D341Med (cell line): ENCODE measurements at regions not wholly inside any gene's neighbourhood (a gene's known extent, or its start where the extent isn't known, plus 50 kb on each side); places are given as distances from the start of the nearest gene placed in this dataset.
A peak's percentile ranks its signal among the peaks of the same experiment; 100 is the strongest.
"Not testable (repeated sequence)": the region's sequence is repeated elsewhere in the genome, so short reads cannot be mapped to it uniquely, and the experiment has no call there.

ENCODE experiments used
- DNase-seq: peaks from one replicate; pipeline ENCODE4 v3.0.0; 2012; ENCODE audit warnings: low spot score

DNA sequence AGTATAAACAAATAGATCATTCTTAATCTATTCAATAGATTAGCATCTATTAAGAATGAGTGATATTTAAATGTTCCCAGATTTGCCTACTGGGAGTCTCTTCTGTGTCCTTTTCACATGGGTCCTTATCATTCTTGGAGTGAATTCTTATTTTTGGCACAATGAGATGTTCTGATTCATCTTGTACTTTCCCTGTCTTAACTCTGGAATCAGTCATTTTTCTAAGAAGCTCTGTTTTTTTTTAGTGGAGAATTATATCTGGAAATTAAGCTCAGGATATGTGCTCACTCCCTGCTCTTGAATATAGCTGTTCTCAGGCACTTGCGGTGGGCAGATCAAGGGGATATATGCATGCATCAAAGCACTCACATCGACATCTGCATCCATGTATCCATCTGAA, 625.3 kb upstream of the HS3ST1 start:
- DNase-seq: no peak

DNA sequence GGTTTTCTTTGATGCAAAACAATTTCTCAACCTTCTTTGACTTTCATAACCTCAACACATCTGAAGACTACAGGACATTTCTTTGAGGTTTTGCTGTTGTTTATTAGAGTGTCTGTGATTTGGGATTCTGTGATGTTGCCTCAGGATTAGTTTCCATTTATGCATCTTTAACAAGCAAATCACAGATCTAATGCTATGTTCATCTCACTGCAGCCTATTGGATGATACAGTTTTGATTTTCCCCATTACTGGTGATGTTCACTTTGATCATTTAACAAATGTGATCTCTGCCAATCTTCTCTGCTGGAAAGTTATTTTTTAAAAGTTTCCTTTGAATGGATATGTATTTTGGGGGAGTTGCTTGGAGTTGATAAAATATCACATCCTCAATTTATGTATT, 624.9 kb upstream of the HS3ST1 start:
- DNase-seq: no peak

DNA sequence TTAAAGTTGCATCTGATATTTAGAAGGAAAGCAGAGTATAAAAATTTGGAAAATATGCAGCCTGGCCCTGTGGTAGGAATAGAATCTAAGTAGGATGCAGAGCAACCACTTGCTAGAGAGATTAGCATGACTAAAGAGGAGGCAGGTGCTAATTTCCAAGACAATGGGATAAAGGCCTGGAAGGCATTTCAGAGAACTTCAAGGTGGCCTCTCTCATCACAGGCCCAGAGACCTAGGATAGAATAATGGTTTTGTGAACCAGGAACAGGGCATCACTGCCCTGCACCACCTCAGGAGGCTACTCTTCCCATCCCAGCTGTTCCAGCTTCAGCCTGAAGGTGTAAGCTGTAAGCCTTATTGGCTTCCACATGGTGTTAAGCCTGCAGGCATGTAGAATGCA, 621.7 kb upstream of the HS3ST1 start:
- no peak for DNase-seq

DNA sequence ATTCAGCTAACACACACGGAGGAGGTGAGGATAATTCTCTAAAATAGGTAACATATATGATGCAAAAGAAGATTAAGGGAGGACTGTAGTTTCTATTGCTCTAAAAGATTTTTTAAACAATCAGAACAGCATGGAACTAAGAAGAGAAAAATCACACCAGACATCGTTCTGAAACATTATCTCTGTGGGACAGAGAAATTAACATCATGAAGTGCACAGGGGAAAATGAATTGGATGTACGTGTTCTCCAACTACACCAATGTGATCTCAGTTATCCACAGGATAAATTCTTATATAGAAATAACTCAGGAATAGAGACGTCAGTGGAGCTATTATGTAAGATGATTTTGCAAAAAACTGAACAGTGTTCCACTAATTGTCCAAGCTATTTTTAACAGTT, 614.1 kb upstream of the HS3ST1 start:
- DNase-seq: no peak

DNA sequence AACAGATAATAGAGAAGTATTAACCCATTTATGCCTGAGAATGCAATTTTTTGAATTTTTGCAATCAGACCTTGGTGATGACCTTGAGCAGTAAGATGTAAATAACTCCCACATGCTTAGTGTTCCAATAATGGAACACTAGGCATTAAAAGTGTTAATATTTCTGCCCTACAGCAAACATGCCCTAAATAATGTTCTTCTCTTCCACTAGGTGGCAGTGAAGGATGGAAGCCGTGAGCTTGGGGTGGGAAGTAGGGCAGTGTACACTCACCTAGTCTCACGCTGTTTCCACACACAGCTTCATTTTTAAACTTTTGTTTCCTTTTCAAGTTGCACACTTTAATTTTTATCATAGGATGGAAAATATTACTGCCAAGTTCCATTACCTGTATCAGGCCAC, 613.1 kb upstream of the HS3ST1 start:
- peak; percentile 52 for DNase-seq

DNA sequence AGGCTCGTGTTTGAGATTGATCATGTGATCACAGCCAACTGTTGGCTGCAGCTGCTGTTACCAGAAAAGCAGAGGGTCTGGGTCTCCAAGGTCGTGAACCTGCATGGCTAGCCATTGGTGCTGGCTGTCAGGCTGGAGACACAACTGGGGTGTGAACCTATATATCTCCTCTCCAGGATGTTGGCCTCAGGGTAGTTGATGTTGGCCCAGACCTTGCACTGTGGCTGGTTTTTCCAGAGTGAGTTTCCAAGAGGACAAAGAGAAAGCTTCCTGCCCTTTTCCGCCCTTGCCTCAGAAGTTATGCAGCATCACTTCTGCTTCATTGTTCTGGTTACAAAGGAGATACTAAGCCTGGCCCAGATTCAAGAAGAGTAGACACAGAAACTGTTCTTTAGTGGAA, 607.8 kb upstream of the HS3ST1 start:
- DNase-seq: no peak

DNA sequence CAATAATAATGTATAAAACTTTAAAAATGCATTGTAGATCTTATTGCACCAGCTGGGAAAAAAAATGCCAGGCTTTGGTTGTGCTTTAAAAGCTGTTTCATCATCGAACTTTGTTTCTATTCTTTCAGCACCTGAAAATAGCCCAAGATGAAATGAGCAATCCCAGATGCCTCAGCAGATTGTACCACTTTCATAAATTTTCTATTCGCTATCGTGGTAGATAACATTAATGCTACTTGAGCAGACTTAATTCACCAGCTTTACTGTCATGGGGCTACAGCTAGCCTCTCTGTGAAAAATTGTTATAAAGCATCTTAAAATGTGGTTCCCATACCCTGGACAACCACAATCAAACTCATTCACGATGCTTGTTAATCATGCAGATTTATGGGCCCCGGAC, 599.6 kb upstream of the HS3ST1 start:
- no peak for DNase-seq

DNA sequence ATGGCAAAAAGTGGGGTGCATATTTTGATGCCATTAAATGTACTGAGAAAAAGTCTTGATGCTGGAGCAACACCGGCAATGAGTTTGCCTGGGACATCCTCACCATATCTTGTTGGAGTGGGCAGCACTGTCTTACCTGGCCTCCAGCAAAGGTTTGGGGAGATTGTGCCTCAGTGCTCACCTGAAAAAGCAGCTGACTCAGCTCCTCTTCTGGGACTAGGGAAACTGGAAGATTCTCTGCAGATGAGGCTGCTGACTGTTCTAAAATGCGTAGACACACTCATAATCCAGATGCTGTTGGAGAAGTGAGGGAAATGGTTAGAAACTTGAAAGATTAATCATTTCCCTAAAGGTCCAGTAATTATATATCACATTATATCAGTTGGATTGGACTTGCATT, 593.7 kb upstream of the HS3ST1 start:
- DNase-seq: no peak

DNA sequence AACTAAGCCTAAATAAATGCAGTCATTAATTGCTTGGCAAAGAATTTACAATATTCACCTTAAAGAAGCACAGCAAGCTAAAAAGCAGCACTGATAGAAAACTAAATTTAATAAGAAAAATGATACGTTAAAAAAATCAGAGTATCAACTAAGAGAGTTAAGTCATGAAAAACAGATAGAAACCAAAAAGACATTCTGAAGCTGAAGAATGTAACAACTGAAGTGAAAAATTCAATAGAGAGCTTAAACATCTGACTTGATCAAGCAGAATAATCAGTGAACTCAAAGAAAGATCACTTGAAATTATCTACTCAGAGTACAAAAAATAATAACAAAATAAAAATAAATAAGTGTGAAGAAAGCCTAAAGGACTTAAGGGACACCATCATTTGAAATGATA, 588.0 kb upstream of the HS3ST1 start:
- no peak for DNase-seq

DNA sequence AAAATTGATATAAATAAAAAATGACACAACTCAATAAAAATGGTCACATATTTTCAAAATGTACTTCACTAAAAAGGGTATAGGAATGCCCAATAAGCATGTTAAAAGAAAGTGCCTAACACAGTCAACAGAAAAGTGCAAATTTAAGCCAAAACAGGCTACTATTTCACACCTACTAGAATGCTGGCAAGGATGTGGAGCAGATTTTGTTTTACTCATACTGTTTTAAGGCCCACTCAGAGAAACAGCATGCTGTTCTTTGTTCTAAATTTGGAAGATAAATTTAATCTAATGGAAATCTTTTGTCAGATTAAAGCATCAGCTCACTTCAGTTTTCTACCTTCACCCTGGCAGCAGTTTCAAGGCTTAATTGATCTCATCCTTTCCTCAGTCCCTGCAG, 576.8 kb upstream of the HS3ST1 start:
- DNase-seq: no peak

DNA sequence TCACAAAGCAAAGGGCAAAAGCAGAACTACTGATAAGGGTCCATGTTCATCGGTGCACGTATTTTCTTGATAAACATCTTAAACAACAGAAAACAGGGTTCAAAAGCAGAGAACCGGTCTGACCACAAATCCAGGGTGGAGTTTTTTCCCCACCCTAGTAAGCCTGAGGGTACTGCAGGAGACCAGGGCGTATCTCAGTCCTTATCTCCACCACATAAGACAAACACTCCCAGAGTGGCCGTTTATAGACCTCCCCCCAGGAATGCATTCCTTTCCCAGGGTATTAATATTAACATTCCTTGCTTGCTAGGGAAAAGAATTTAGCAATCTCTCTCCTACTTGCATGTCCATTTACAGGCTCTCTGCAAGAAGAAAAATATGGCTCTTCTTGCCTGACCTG, 567.9 kb upstream of the HS3ST1 start:
- not testable (repeated sequence) for DNase-seq

DNA sequence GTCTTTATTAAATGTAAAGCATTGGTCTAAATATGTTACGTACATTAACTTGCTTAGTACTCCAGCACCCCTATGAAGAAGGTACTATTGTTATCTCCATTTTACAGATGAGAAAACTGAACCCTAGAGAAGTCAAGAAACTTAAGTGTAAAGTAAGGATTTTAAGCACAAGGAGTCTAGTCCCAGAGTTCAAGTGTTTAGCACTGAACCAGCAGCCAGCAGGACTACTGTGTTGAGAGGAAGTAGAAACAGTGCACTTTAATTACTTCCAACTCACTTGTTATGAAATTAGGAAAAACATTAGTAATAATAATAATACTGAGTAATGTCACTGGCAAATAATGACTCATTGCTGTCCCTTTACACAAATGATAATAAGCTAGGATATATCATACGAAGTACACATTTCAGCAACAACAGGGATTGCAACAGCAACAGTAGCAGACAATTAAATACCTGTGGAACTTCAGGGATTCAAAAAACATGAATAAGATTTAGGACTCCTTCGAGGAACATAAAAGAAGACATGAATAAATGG, 548.1 kb upstream of the HS3ST1 start:
- DNase-seq: no peak

DNA sequence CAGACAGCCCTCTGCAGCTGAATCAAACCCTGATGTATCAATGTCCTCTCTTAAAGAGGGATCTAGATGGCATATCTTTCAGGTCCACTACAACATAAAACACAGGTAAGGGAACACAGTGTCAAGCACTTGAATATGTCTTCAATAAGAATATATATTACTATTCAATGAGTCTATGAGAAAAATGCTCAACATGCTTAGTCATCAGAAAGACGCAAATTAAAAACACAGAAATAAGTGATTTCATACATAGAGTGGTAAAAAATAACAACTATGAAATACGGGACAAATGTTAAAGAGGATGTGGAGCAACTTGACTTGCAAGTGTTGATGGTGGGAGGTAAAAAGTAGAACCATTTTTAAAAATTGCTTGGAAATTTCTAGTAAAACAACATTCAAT, 544.6 kb upstream of the HS3ST1 start:
- no peak for DNase-seq

DNA sequence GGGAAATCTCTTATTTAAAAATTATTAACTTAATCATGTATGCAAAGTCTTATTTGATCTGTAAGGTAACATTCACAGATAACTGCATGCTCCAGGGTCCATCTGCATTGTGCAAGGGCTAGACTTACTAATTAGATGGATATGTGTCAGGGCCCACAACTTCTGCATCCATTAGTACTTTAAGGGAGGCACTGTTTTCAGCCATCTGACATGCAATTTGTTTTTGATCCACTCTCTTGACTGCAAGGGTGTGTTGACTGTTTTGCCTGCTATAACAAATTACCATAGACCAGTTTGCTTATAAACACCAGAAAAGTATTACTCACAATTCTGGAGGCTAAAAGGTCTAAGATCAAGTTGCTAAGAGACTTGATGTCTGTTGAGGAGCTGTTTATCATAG, 542.1 kb upstream of the HS3ST1 start:
- DNase-seq: no peak

DNA sequence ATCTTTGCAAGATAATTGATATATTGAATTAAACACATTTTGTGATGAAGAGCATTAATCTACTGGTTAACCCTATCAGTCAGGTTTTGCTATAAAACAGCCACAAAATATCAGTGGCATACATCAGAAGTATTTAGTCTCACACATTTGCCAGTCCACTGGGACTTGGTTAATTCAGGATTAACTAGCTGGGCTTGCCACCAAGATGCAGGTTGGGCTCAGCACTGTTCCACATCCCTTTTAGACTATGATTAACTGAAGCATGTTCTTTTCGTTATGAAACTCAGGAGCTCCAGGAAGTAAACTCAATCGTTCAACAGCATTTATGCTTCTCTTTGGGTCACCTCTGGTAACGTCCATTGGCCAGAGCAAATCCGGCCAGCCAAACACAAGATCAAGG, 538.1 kb upstream of the HS3ST1 start:
- DNase-seq: peak; percentile 65

DNA sequence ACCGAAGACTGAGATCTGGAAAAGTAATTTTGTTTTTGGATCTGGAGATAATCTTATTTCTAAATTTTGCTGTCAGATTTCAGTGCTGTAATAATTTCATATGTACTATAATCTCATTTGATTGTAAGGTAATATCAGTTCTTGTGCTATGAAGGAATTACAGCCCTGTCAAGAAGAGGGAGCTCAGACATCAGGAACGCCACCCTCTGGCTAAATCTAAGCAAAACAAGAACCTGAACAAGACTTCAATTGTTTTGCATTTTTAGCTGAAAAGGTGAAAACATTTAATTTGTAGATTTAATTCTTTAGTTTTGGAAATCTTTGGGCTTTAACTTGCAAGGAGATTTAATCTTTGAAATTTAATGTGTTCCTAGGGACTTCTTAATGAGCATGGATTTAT, 525.4 kb upstream of the HS3ST1 start:
- peak; percentile 57 for DNase-seq

DNA sequence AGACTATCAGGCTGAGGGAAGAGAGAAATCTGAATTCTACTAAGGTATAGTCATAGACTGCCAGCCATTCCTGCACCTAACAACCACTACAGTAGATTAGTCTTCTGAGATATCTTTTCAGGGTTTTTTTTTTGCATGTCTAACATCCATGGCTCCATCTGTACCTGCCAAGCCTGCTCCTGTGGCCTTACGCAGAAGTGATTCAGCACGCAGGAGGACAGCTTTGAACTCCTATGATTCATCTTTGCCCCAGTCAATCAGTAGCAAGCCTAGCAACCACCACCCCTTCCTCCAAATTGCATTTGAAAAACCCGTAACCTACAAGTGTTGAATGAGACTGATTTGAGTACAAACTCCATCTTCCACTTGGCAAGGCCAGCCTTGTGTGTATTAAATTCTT, 520.7 kb upstream of the HS3ST1 start:
- DNase-seq: no peak

DNA sequence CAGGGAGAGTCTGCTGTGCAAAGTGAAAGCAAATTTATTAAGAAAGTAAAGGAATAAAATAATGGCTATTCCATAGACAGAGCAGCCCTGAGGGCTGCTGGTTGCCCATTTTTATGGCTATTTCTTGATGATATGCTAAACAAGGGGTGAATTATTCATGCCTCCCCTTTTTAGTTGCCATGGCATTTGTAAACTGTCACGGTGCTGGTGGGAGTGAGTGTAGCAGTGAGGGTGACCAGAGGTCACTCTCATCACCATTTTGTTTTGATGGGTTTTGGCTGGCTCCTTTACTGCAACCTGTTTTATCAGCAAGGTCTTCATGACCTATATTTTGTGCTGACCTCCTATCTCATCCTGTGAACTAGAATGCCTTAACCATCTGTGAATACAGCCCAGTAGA, 518.9 kb upstream of the HS3ST1 start:
- DNase-seq: not testable (repeated sequence)

DNA sequence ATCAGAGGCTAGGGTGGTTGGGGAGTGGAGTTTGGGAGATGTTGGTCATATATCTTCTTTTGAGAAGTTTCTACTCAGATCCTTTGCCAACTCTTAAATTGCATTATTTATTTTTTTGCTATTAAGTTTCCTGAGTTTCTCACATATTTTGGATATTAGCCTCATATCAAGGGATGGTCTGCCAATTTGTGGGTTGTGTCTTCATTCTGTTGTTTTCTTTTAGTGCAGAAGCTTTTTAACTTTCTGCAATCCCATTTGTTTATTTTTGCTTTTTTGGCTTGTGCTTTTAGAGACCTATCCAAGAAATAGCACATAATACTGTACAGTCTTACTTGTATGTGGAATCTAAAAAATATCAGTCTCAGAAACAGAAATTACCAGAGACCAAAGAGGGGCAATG, 509.2 kb upstream of the HS3ST1 start:
- DNase-seq: no peak

DNA sequence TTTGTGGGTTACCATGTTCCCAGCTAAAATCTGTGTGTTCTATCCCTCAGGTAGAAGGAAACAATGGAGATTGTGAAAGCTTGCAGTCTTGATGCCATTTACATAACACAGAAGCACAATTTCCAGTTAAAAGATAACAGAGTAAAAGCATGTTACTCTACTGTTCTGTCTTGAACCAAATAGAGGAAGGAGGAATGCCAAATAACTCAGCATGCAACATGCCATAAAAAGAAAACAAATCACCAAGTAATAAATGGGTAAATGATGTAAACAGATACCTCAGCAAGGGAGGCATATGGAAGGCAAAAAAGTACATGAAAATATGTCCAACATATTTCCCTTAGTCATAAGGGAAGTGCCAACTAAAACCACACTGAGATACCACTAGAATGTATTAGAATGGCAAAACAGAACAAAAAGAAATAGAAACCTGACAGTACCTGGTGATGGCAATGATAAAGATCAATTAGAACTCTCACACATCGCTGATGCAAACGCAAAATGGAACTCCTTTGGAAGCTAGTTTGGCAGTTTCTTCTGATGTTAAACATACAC, 502.6 kb upstream of the HS3ST1 start:
- DNase-seq: no peak

DNA sequence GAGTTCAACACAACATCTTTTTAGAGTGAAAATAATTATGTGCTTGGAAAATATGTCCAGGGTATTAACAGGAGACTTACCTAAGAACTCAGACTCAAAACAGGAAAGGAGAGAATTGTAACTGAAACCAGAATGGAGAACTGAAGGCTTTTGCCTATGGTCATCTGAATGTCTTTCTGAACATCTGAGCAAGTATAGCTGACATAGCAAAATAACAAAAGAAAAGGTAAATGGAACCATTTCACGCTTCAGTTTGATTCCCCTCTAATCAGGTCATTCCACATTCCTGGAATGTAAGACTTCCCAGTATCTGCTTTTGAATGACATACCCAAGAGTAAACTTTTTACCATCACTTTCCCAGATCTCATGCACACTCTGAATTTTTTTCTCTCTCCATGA, 500.4 kb upstream of the HS3ST1 start:
- no peak for DNase-seq

DNA sequence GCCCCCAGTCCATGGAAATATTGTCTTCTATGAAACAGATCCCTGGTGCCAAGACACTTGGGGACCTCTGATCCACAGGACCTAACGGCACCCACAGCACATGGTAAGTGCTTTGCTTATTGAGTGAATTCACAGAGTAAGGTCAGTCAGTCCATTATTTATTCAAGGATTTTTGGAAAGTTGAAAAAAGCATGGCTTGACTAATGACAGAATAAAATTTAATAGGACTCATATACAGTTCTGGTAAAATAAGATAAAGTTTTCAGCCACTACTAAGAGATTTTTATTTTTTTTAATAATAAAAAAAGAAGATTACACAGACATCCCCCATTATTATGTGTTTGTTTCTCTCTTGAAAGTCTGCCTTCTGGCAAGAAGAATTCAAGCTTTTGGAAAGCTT, 490.6 kb upstream of the HS3ST1 start:
- no peak for DNase-seq

DNA sequence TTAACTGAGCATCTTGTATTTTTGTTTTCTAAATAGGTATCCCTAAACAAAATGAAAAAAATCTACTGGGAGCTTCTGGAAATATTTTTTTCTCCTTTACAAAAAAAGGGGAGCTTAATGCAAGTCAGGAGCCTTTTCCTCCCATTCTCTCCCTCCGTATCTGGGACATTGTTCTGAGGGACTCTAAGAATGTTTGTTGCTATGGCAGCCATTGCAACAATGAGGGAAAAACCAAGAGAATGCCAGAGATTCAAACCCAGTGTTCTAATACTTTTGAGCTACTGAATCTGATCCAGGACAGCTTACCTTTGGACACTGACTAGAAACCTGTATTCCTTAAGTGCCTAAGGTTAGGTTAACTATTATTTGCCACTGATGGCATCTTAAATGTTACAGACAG, 485.7 kb upstream of the HS3ST1 start:
- DNase-seq: no peak

DNA sequence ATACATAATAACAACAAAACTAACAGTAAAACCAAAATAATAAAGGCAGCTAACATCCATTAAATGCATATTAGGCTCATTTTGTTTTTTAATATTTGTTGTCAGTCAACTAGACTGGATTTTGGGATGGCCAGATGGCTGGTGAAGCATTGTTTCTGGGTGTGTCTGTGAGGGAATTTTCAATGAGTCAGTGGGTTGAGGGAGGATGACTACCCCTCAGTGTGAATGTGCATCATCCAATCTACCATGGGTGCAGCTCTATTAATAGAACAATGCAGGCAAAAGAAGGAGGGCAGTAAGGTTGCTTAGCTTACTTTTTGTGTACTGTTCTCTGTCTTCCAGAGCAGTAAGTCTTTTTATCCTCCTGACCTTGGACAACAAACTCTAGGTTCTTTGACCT, 484.2 kb upstream of the HS3ST1 start:
- DNase-seq: no peak

DNA sequence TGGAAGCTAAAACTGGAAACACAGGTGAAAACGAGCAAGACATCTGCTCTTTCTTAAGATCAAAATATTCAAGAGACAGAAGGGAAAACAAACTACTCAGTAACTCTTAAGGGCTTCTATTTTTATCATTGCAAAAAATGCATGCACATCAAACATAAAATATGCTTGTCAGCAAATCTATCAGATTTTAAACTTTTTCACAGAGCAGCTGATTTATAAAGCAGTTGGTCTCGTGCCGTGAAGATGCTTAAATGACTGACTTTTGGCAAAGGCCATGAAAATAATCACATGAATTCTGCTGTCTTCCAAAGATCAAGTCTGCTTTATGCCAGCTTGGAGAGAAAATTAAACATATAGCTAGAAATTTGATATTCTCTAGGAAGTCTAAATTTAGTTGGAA, 482.1 kb upstream of the HS3ST1 start:
- no peak for DNase-seq
